Inflammatory macrophage treated with lipopolysaccharide for 1 hour (primary cell): ENCODE measurements at regions not wholly inside any gene's neighbourhood (a gene's known extent, or its start where the extent isn't known, plus 50 kb on each side); places are given as distances from the start of the nearest gene placed in this dataset.
A peak's percentile ranks its signal among the peaks of the same experiment; 100 is the strongest.
"Not testable (repeated sequence)": the region's sequence is repeated elsewhere in the genome, so short reads cannot be mapped to it uniquely, and the experiment has no call there.

Source experiments
- DNase-seq, 2 donors: peaks; one replicate each; pipeline ENCODE4 v3.0.0-alpha.2; 2020 to 2022

DNA sequence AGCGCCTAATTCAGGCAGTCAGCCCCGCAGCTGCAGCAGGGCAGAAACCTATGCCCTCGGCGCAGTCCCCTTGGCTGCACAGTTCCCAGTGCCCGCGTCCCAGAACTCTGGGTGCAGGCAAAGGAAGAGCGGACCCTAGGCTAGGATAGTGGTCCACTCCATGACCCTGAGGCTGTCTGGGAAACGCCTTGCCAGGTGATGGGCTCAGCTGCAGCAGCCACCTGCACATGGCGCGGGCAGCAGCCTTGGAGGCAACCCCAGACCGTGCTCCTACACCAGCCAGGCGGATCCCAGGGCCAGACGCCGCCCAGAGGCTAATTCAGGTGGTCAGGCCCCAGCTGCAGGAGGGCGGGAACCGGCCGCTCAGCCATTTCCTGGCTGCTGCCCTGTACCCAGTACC lies 83.0 kb downstream of the POTEC start:
- DNase-seq, result not testable (repeated sequence)

- DNase-seq, result not testable (repeated sequence)
Observed at GRCh38 chr18:14459826-14460225, 83.6 kb downstream of the POTEC start.

DNA sequence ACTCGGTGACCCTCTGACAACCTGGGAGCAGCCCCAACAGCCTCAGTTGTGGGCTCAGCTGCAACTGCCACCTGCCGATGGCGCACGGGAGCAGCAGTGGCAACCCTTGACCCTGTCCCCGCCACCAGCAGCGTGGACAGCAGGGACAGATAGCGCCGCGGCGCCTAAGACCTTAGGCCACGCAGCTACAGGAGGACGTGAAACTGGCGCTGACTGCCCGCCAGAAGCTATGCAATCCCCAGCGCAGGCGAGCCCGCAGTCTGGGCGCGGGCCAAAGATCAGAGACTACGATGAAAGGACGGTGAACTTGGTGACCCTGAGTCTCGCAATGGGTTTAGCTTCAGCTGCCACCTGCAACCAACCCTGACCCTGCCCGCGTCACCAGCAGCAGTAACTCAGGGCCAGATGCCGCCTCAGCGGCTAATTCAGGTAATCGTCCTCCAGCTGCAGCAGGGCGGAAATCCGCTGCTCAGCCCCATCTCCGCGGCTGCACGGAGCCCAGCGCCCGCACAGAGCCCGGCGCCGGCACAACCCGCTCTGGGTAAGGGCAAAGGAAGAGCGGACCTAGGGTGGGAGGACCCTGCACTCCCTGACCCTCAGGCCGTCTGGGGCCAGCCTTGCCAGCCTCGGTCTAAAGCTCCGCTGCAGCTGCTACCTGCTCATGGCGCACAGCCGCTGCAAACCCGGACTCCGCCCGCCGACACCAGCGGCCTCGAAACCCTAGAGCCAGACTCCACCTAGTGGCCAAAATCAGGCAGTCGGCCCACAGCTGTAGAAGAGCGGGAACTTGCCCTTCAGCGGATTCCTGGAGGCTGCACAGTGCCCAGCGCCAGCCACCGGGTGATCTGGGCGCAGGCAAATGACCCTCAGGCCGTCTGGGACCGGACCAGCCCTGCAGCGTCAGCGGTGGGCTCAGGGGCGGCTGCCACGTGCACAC lies 85.1 kb downstream of the POTEC start:
- not testable (repeated sequence) for DNase-seq

DNA sequence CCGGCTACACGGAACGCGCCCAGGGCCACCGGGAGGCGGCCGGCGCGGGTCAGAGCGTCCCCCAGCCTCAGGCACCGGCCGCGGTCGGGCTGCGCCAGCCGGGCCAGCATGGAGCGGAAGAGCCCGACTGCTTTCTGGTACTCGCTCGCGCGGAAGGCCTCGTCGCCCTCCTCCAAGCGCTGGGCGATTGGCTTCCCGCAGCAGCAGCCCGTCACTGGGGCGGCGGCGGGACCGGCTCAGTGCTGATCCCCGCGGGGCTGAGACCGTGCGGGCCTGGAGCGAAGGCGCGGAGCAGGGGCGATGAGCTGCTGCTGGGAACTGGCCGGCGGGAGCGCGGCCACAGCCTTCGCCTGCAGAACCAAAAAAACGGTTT lies 92.8 kb downstream of the POTEC start:
- not testable (repeated sequence) for DNase-seq

DNA sequence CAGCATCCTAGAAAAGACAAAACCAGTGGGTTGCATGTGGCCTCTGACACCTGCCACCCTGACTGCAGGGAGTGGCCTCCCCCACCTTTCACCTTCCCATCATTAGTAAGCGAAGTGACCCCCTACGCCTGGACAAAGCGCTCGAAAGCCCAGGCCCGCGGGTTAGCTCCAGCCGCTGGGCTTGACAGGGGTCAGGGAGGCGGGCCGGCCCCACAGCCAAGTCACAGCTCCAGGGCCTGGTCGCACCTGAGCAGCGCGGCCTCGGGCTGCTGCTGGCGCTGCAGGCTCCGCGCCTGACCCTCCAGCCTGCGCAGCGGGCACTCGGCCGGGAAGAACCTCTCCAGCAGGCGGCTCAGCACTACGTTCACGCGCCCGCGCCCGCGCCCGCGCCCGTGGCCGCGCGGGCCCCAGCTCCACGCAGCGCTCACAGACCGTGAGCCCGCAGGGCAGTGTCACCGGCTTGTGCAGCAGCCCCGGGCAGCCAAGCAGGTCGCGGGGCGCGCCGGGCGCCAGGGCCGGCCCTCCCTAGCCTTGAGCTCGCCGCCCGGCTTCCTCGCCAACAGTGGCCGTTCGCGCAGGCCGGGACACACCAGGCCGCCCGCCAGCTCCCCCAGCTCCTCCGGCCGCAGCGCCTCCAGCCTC lies 93.3 kb downstream of the POTEC start:
- DNase-seq, result not testable (repeated sequence)

- DNase-seq, result not testable (repeated sequence)
Observed at GRCh38 chr18:14449062-14449461, 94.3 kb downstream of the POTEC start.

DNA sequence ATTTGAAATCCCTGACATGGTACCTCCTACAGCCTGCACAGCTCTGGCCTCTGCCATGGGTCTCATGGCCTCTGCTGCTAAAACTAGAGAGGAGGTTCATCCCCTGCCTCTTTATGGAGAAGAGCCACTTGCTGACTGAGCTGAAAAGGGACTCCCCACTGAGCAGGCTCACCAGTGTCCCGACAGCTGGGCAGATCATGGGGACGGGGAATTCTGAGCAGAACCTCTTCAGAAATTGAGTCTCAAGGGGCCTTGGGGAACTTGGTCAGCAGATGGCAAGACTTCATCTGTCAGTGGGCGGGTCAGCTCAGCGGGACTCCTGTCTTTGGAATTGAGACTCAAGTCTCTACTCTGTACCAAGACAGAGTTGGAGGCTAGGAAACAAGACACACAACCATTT lies 95.7 kb downstream of the POTEC start:
- DNase-seq, result not testable (repeated sequence)

- not testable (repeated sequence) for DNase-seq
Observed at GRCh38 chr18:14435460-14435859, 107.9 kb downstream of the POTEC start.

DNA sequence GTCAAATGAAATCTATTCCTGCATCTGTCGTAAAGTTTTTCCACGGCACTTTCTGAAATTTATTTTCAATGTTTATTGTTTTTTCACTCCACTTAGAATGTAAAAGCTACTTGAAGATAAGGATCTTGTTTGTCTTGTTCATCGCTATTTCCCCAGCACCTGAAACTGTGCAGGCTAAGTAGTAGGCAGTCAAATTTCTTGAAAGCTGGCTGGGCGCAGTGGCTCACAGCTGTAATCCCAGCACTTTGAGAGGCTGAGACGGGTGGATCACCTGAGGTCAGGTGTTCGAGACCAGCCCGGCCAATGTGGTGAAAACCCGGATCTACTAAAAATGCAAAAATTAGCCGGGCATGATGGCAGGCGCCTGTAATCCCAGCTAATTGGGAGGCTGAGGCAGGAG lies 111.0 kb downstream of the POTEC start:
- not testable (repeated sequence) for DNase-seq

DNA sequence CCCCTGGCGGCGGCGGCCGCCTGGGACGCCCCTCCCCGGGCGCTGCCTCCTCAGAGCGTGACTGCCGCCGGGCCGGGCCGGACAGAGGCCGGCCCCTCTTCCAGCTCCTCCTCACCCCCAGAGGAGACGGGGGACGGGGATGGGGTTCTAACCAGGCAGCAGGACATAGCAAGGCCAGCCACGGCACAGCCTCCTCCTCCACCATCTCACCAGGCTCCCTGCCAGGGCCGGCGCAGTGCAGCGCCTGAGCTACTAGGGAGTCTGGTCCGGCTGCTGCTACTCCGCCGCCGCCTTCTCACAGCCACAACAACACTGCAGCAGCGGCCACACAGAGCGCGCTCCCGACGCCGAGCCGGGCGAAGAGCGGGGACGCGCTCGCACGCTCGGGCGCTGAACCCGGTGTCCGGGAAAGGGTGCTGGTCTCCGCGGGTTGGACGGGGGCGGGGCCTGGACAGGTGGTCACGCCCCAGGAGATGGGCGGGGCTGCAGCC lies 112.3 kb downstream of the POTEC start:
- DNase-seq, result not testable (repeated sequence)

GRCh38 chr18:14415806-14416205 lies 127.6 kb downstream of the POTEC start:
- DNase-seq, result peak in 1 of 2 donors; percentile 0

GRCh38 chr18:14415399-14415798 lies 128.0 kb downstream of the POTEC start:
- DNase-seq, result not testable (repeated sequence)

DNA sequence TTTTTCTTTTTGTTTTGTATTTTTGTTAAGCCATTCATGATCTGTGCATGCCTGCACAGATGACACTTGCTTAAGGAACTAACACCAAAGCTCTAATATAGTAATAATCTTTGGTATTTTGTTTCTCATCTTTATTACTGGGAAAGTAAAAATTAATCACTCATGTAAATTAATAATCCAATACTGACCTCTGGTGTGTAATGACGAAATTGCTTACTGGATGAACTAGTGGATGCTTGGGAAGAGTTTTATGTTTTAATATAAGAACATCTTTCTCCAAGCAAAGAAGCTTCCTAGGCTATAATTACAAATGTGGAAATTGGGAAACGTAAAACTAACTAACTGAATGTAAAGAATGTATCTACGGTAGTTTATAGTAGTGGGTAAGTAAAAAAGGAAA lies 147.9 kb downstream of the POTEC start:
- DNase-seq, result not testable (repeated sequence)

GRCh38 chr18:14393563-14394103 lies 149.8 kb downstream of the POTEC start:
- not testable (repeated sequence) for DNase-seq

- DNase-seq, result not testable (repeated sequence)
Observed at GRCh38 chr18:14392604-14393003, 150.8 kb downstream of the POTEC start.

DNA sequence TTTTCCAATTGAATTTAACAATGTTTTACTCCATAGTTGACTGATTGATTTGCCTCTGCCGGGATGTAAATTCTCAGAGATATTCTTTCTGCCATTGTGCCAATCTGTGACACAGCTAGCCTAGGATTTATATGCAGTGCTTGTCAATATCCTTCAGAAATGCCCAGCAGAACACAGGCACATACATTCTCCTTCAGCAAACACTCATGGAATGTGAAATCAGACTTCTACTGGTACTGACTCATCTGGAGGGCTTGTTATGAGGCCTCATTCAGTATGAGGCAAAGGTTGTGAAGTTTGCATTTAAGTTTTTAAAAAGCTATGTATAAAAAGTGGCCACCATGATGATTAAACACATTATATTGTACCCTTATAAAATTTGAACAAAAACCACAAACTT lies 158.4 kb downstream of the POTEC start:
- DNase-seq, result not testable (repeated sequence)

- DNase-seq, result not testable (repeated sequence)
Observed at GRCh38 chr18:14382666-14383065, 160.7 kb downstream of the POTEC start.

GRCh38 chr18:14379489-14379888 lies 163.9 kb downstream of the POTEC start:
- not testable (repeated sequence) for DNase-seq

DNA sequence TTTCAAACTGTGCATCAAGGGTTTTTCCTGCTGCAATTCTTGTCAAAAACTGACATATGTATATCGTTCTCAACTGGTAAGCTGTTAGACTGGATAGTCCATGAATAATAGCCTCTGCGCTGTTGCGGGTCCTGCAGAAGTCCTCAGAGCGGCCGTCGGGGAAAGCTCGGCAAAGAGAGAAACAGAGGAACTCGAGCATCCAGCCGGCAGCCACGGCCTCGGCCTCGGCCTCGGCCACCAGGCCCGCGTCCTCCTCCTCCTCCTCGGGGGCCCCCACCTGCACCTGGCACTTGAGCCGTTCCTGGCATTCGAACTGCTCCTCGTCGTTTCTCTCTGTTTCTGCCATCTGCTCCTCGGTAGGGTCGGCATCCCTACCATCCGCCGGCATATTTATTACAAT lies 165.0 kb downstream of the POTEC start:
- not testable (repeated sequence) for DNase-seq

DNA sequence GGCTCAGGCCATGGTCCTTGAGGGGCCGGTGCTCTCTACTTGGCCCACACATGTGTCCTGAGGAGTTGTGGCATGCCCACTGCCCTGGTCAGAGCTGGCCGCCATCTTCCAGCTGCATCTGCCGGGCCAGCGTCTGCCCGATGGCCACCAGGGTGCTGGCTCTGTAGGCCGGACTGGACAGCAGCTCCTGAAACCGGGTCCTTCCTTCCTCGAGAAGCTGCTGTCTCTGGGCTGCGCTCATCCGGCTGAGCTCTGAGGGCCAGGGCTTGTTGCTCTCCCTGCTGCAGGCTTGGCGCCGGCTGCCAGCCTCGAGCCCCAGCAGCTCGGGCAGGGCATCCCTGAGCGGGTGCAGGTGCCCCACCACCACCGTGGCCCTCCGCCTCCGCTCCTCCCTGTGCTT lies 182.1 kb downstream of the POTEC start:
- not testable (repeated sequence) for DNase-seq

- DNase-seq, result not testable (repeated sequence)
Observed at GRCh38 chr18:14357553-14358297, 185.7 kb downstream of the POTEC start.

DNA sequence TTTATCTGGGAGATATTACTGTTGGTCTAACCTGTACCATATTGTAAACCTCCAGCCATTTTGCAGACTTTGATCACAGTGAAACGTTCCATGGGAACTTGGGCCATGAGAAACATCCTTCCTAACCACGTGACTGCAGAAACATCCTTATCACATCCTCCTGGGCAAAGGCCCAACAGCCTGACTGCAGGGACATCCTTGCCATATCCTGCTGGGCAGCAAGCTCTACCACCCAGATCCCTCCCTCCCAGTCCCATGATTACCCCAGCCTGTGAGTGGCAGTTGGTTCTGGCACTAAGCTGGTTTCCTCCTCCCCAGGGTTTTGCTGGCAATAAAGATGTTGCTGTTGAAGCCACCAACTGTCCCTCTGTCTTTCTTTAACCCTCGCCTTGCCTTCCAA lies 201.2 kb downstream of the POTEC start:
- not testable (repeated sequence) for DNase-seq

DNA sequence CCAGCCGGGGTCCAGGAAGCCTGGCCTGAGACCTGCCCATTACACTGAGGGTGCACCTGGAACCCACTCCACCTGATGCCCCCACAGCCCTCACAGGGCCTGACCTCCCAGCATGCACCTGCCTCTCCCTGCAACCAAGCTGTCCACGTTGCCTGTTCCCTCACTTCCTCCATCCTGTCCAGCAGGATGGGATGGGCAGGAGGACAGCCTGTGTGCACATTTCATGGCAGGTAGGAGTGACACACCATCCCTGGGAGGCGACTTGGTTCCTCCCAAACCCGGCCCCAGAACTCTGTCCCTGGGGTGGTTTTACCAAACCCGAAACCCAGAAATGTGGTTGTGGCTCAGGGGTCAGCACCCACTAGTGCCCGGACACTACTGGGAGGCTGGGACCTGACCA lies 203.8 kb upstream of the ZNF519 start:
- DNase-seq, result not testable (repeated sequence)
